H1 (cell line): ENCODE measurements at regions not wholly inside any gene's neighbourhood (a gene's known extent, or its start where the extent isn't known, plus 50 kb on each side); places are given as distances from the start of the nearest gene placed in this dataset.
A peak's percentile ranks its signal among the peaks of the same experiment; 100 is the strongest.

Experiments used
- CTCF ChIA-PET: fragments of 300-600 bp; sonication (Branson Sonifier 250); formaldehyde crosslinking; loops from one replicate; lab custom pipeline; 2021; ENCODE audit not compliant: partially characterized antibody; lab: Charles Lee
- POLR2A ChIA-PET: fragments of 300-600 bp; sonication (Branson Sonifier 250); formaldehyde crosslinking; loops from one replicate; lab custom pipeline; 2021; ENCODE audit warnings: inconsistent platforms; ENCODE audit not compliant: partially characterized antibody; lab: Charles Lee
- DNase-seq, 2 experiments: peaks; one replicate each; pipeline versions ENCODE4 v3.0.0 to v3.0.0-alpha.2; 2010 to 2022; ENCODE audit warnings: low spot score in 2 of 2, low read depth in 1 of 2, mixed read lengths in 1 of 2
- FAIRE-seq: peaks from 2 replicates; lab custom pipeline; 2011; peaks lifted over from hg19 to GRCh38; lab: Jason Lieb, UNC
- H2AFZ ChIP-seq: 2 replicates; pipeline ENCODE4 v1.8.1; 2012; ENCODE audit warnings: low read length, inconsistent platforms
- H2AK5ac ChIP-seq: 2 replicates; pipeline ENCODE4 v1.6.1; 2013; ENCODE audit warnings: low read depth, low read length
- H2BK120ac ChIP-seq: replicated peaks from 2 replicates; pipeline ENCODE3; 2013; ENCODE audit warnings: low read depth, low read length, inconsistent platforms
- H2BK12ac ChIP-seq: 2 replicates; pipeline ENCODE4 v1.6.1; 2013; ENCODE audit warnings: low read depth, low read length
- H2BK15ac ChIP-seq: 2 replicates; pipeline ENCODE4 v1.6.1; 2013; ENCODE audit warnings: low read length
- H2BK20ac ChIP-seq: 2 replicates; pipeline ENCODE4 v1.6.1; 2013; ENCODE audit warnings: low read length
- H2BK5ac ChIP-seq: 2 replicates; pipeline ENCODE4 v1.6.1; 2013; ENCODE audit warnings: low read depth, low read length
- H3K14ac ChIP-seq: 2 replicates; pipeline ENCODE4 v1.6.1; 2013; ENCODE audit warnings: inconsistent platforms; ENCODE audit not compliant: insufficient read length
- H3K18ac ChIP-seq: 2 replicates; pipeline ENCODE4 v1.6.1; 2013; ENCODE audit warnings: low read length; ENCODE audit errors: extremely low read depth
- H3K23ac ChIP-seq: 2 replicates; pipeline ENCODE4 v1.6.1; 2013; ENCODE audit warnings: inconsistent platforms; ENCODE audit not compliant: insufficient read length
- H3K23me2 ChIP-seq: 2 replicates; pipeline ENCODE4 v1.6.1; 2013; ENCODE audit warnings: low read depth, low read length
- H3K27ac ChIP-seq: 2 replicates; pipeline ENCODE4 v1.6.1; 2011; ENCODE audit warnings: low read depth, low read length, inconsistent platforms
- H3K27me3 ChIP-seq, 4 experiments: replicated peaks in 1 of 4; 1 replicate in 1 of 4; 2 replicates in 3 of 4; pipeline versions ENCODE4 v1.6.1 to v1.8.1; 2011 to 2013; ENCODE audit warnings: low read length in 3 of 4, mild to moderate bottlenecking in 3 of 4, inconsistent platforms in 2 of 4, mixed read lengths in 2 of 4, moderate library complexity in 1 of 4; ENCODE audit not compliant: control insufficient read depth in 3 of 4, insufficient read depth in 3 of 4; ENCODE audit errors: extremely low read depth in 1 of 4
- H3K36me3 ChIP-seq, 4 experiments: 2 replicates each; pipeline versions ENCODE4 v1.6.1 to v1.8.1; 2011 to 2013; ENCODE audit warnings: mild to moderate bottlenecking in 4 of 4, low read length in 3 of 4, moderate library complexity in 2 of 4, control low read depth in 1 of 4, inconsistent platforms in 1 of 4; ENCODE audit not compliant: insufficient read depth in 4 of 4, control insufficient read depth in 2 of 4
- H3K4ac ChIP-seq: replicated peaks from 2 replicates; pipeline ENCODE3; 2013; ENCODE audit warnings: low read length, low read depth, mixed read lengths, inconsistent platforms; ENCODE audit not compliant: insufficient read length
- H3K4me1 ChIP-seq, 4 experiments: replicated peaks in 1 of 4; 1 replicate in 1 of 4; 2 replicates in 3 of 4; pipeline versions ENCODE4 v1.6.1 to v1.8.1; 2011 to 2013; ENCODE audit warnings: low read length in 3 of 4, inconsistent platforms in 2 of 4, mixed read lengths in 1 of 4; ENCODE audit not compliant: insufficient read depth in 4 of 4, control insufficient read depth in 3 of 4
- H3K4me2 ChIP-seq, 2 experiments: 2 replicates each; pipeline versions ENCODE4 v1.6.1 to v1.8.1; 2011 to 2013; ENCODE audit warnings: low read depth in 2 of 2, low read length in 2 of 2, control low read depth in 1 of 2, inconsistent platforms in 1 of 2, mild to moderate bottlenecking in 1 of 2; ENCODE audit not compliant: insufficient read depth in 1 of 2
- H3K4me3 ChIP-seq, 4 experiments: fragments of 200-600, 300-600 bp in 1 of 4; sonication (generic), shearing (Covaris generic), sonication (Bioruptor Twin) in 1 of 4; 2 replicates each; pipeline versions ENCODE4 v1.5.1 to v1.8.1; 2011 to 2016; ENCODE audit warnings: low read length in 4 of 4, low read depth in 3 of 4, control low read depth in 2 of 4, inconsistent platforms in 2 of 4, mild to moderate bottlenecking in 2 of 4, mixed read lengths in 1 of 4, moderate library complexity in 1 of 4; ENCODE audit not compliant: insufficient read depth in 2 of 4; ENCODE audit errors: extremely low read depth in 1 of 4
- H3K56ac ChIP-seq: replicated peaks from 2 replicates; pipeline ENCODE3; 2013; ENCODE audit warnings: low read depth, mild to moderate bottlenecking, mixed read lengths, low read length, inconsistent platforms; ENCODE audit not compliant: insufficient read length
- H3K79me1 ChIP-seq: 2 replicates; pipeline ENCODE4 v1.6.1; 2013; ENCODE audit warnings: low read depth, low read length, control low read depth
- H3K79me2 ChIP-seq, 2 experiments: 2 replicates each; pipeline versions ENCODE4 v1.6.1 to v1.8.1; 2012 to 2013; ENCODE audit warnings: low read length in 2 of 2, mild to moderate bottlenecking in 2 of 2, inconsistent platforms in 1 of 2; ENCODE audit not compliant: insufficient read depth in 2 of 2, control insufficient read depth in 1 of 2
- H3K9ac ChIP-seq, 4 experiments: replicated peaks in 1 of 4; 1 replicate in 1 of 4; 2 replicates in 3 of 4; pipeline versions ENCODE4 v1.6.1 to v1.8.1; 2011 to 2013; ENCODE audit warnings: low read depth in 3 of 4, low read length in 3 of 4, control low read depth in 2 of 4, mild to moderate bottlenecking in 2 of 4, moderate library complexity in 2 of 4, inconsistent platforms in 1 of 4; ENCODE audit errors: extremely low read depth in 1 of 4
- H3K9me3 ChIP-seq, 2 experiments: 2 replicates each; pipeline versions ENCODE4 v1.6.1 to v1.8.1; 2012 to 2013; ENCODE audit warnings: mild to moderate bottlenecking in 2 of 2, moderate library complexity in 2 of 2, control low read depth in 1 of 2, inconsistent platforms in 1 of 2, low read depth in 1 of 2, low read length in 1 of 2, mixed read lengths in 1 of 2; ENCODE audit not compliant: insufficient read depth in 2 of 2
- H4K20me1 ChIP-seq, 2 experiments: replicated peaks in 1 of 2; 2 replicates each; pipeline versions ENCODE3 to v1.8.1; 2011 to 2013; ENCODE audit warnings: inconsistent platforms in 2 of 2, low read length in 2 of 2, mild to moderate bottlenecking in 1 of 2; ENCODE audit not compliant: insufficient read depth in 2 of 2, control insufficient read depth in 1 of 2
- H4K5ac ChIP-seq: 2 replicates; pipeline ENCODE4 v1.6.1; 2013; ENCODE audit warnings: low read length, low read depth, mixed read lengths, inconsistent platforms; ENCODE audit not compliant: insufficient read length
- H4K8ac ChIP-seq: 2 replicates; pipeline ENCODE4 v1.8.0; 2013; ENCODE audit warnings: mild to moderate bottlenecking, moderate library complexity, low read length, inconsistent platforms; ENCODE audit not compliant: insufficient read depth; ENCODE audit errors: extremely low read depth
- H4K91ac ChIP-seq: replicated peaks from 2 replicates; pipeline ENCODE3; 2013; ENCODE audit warnings: low read length, mixed read lengths, inconsistent platforms; ENCODE audit not compliant: insufficient read length
- CEBPB ChIP-seq: IDR thresholded peaks from 2 replicates; pipeline ENCODE4 v1.6.1; 2012; ENCODE audit warnings: low read depth, low read length
- WGBS, 2 experiments: shearing (Covaris generic) in 1 of 2; methylation state at CpG; one replicate each; pipeline versions ENCODE4 v1.1.6 to v1.1.7; 2013 to 2015; ENCODE audit warnings: low lambda C conversion rate in 2 of 2, mixed read lengths in 2 of 2, inconsistent platforms in 1 of 2, low coverage in 1 of 2, missing lambda C conversion rate in 1 of 2; ENCODE audit not compliant: insufficient replicate concordance in 2 of 2, insufficient coverage in 1 of 2, insufficient read length in 1 of 2; ENCODE audit errors: extremely low coverage in 1 of 2, missing lambda C conversion rate in 1 of 2; 5-methylcytosine and 5-hydroxymethylcytosine counted together

GRCh38 chr3:168183774-168184173 lies 88.0 kb upstream of the GOLIM4 start:
- FAIRE-seq, result no peak
- no peaks in the 10 kb centered on the region for H3K79me1 ChIP-seq
- no peak overlapping the region for H2AFZ ChIP-seq
- H3K14ac ChIP-seq, result no peak overlapping the region
- no peaks in the 10 kb centered on the region for H3K23me2 ChIP-seq
- no peak overlapping the region for H3K23ac ChIP-seq
- H4K91ac ChIP-seq, result no peak overlapping the region
- no peak overlapping the region for H3K56ac ChIP-seq
- H2BK15ac ChIP-seq, result no peak overlapping the region
- CTCF ChIA-PET, result interaction anchor here (1.0 kb wide), 1 partner anchor 24 kb away, joined by 3 read pairs; no protein-coding TSS in a partner anchor
- no peaks in the 10 kb centered on the region for H3K9me3 ChIP-seq
- H3K27me3 ChIP-seq, result no peaks in the 10 kb centered on the region
- H3K4me3 ChIP-seq, result no peak overlapping the region
- no peak overlapping the region for H2BK12ac ChIP-seq
- POLR2A ChIA-PET, result no interaction called here
- no peak overlapping the region for H2AK5ac ChIP-seq
- no peak overlapping the region for H2BK120ac ChIP-seq
- no peaks in the 10 kb centered on the region for H4K20me1 ChIP-seq
- WGBS, 2 experiments, result 75% methylated on average over 1 of the region's 1 CpG; no CpG with 5 or more reads in 1 of the 2 experiments
- no peak for DNase-seq
- H3K4ac ChIP-seq, result no peak overlapping the region
- no peaks in the 10 kb centered on the region for H3K79me2 ChIP-seq
- H3K4me2 ChIP-seq, result no peak overlapping the region
- no peak overlapping the region for H2BK20ac ChIP-seq
- no peak overlapping the region for H4K8ac ChIP-seq
- H4K5ac ChIP-seq, result no peak overlapping the region
- no peak overlapping the region for H3K9ac ChIP-seq
- no peaks in the 10 kb centered on the region for H3K4me1 ChIP-seq
- no peak overlapping the region for H3K18ac ChIP-seq
- no peak overlapping the region for H3K27ac ChIP-seq
- no peak overlapping the region for H2BK5ac ChIP-seq
- no peaks in the 10 kb centered on the region; a peak in 1 of 8 replicates for H3K36me3 ChIP-seq
- peak; percentile 89 for TF ChIP-seq CEBPB
